HG03558 (cell line): ENCODE measurements at regions not wholly inside any gene's neighbourhood (a gene's known extent, or its start where the extent isn't known, plus 50 kb on each side); places are given as distances from the start of the nearest gene placed in this dataset.
A peak's percentile ranks its signal among the peaks of the same experiment; 100 is the strongest.

Experiments used
- ATAC-seq: cut with Tn5 transposase; IDR thresholded peaks from one replicate; pipeline ENCODE4 v1.9.1; 2021; ENCODE audit warnings: moderate number of reproducible peaks; ENCODE audit not compliant: unreplicated experiment; ENCODE audit errors: extremely low read depth

DNA sequence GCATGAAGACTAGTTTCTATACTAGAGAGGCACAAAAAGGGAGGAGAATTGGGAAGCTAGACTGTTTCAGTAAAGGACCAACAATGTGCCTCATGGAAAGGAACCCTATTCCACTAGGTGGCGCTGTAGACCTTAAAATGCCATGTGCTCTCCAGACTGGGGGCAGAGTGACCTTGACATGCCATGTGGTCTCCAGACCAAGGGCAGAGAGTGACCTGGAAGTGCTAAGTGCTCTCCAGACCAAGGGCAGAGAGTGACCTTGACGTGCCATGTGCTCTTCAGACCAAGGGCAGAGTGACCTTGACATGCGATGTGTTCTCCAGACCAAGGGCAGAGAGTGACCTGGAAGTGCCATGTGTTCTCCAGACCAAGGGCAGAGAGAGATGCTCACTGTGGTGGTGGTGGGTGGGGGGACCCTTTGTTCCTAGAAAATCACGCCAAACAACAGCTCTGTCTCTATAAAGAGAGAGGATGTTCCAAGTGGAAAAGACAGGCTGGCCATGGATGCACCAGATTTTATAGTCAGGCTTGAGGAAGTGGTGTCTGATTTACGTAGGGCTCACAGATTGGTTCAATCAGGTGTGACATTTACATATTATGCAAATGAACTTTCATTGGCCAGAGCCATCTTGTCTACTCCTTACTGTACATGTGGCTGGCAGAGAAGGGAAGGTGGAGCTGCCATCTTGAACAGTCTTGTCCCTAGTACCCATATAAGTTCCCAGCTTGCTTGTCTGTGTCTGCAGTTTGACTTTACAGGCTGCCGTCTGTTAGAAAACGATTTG lies 344.0 kb upstream of the DDX18 start:
- peak; percentile 46 for ATAC-seq

DNA sequence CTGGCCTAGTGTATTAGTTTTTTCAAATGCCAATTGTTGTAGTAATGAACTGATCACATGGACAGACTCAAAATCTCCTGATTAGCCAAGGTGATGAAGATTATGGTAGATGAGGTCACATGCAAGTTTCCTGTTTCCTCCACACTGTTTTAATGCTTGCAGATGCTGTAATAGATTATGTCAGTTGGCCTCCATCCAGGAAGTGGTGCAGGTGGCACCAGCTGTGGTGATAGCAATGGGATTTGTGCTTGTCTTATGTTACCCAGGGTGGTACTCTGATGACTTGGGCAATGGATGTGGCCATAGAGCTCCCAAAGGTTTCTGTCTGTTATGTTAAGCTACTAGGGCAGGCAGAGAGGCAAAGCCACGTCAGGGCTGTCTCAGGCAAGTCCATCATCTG lies 332.9 kb upstream of the DDX18 start:
- ATAC-seq: no peak

DNA sequence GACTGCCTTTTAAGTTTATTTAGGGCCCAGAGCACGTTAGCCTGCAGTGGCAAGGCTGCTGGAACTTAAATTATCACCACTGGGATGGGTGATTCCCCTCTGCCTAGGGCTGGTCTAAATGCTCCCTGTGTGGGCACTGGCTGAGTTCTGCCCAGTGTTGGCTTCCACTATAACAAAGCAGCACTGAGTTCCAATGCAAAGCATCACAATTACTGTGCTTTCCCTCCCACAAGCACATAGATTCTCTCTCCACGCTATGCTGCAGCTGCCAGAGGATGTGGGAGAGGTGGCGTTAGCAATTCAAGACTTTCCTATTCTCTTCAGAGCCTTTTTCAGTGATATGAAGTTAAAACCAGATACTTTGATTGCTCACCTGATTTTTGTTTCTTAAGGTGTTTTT lies 328.9 kb upstream of the DDX18 start:
- ATAC-seq: no peak

DNA sequence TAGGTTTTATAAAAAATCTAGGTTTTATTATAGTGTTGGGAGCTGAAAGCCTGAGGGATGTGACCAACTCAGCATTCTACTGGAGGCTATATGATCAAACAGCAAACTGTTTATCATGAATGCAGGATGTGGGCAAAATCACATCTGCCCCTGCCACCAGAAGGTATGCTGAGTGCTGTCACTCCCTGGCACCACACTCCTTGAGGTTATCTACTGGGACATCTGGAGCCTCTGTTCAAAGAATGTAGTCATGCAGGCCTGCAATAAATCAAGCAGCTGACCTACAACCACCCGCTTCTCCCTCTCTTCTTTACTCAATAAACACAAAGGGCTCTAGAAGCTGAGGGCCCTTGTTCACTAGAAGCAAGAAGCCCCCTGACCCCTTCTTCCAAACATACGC lies 328.4 kb upstream of the DDX18 start:
- no peak for ATAC-seq

DNA sequence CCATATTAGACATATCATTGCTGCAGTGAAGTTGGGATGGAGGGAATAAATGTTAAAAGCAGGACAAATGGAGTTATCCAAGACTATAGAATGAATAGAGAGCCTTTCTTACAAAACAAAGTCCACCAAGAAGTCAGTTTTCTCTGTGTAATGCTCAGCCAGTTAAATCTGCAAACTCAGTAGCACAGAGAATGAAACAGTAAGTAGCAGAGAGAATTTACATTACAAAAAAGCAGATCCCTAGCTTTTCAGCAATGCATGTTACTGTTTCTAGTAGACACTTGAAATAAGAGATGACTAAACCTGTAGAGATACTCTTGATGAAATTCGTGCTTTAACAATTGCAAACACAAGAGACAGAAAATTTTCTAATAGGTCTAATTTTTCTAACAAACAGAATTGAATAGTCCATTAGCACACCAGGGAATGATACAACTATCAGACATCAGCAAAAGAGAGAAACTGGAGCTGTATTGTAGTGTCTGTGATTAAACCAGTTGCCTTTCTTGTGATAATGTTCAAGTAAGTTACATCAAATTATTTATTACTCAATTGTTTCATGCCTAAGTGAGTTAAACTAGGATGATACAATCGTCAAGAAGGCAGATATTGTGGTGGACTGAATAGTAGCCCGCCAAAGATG lies 322.2 kb upstream of the DDX18 start:
- no peak for ATAC-seq

DNA sequence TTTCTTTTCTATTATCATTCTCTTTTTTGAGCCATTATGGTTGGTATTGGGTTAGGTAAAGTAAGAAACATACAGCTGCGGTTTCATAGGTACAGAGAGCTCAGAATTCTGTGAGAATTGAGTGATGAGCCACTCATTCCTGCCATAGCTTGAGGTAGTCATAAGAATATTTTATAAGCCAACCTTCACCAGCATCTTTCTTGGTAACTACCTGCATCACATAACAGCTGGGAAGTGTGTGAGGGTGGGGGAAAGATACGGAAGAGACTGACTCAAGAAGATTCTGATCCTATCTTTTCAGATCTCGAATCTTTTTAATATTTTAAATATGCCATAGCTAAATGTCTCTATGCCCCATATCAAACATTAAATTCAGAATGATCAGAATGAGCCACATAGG lies 313.8 kb upstream of the DDX18 start:
- no peak for ATAC-seq

DNA sequence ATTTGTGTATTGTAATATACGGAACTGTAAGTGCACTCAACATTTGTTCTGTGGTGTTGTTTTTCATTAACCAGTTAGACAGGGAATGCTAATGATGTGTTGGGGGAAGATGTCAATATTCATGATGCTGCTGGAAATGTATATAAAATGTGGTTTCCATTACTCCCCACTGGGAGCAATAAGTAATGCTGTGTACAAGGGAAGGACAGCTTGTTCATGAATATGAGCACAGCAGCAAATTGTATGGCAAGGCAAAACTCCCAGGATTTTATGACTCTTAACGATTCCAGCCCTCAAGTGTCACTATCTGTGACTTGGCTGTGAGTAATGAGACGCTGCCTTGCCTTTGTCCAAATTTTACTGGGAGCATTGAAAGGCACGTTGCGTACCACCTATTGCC lies 312.4 kb upstream of the DDX18 start:
- no peak for ATAC-seq

DNA sequence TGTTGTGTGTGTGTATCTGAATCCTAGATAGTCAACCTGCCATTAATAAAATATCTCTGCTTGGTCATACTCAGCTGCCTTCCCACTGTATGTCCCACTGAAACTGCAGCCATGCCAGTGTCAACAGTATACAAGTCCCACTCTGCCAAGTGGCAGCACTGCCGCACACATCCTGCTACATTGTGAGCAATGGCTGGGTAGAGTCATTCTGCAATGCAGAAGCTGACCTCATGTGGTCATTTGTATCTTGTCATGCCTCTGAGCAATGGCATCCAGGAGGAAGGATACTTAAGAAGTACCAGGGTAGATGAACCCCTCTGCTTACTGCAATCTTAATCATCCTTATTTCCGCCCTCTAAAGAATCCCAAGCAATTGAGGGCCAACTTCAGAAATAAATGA lies 302.2 kb upstream of the DDX18 start:
- no peak for ATAC-seq

DNA sequence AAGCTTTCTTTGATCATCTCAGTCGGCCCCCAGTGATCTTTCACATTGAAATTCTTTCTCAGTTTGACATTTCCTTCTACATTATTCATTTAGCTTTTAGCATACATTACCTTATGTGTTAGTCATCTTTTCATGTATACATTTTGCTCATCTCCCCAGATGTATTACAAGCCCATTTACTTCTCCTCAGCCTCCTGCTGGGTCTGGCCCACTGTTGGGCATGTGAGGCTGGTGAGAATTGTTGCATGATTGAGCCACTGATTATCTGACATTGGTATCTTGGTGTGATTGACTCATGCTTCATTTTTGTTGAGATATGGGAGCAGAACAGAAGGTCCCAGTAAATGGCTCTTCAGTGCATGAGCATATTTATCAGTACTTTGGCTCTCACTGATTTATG lies 300.1 kb upstream of the DDX18 start:
- ATAC-seq: no peak

DNA sequence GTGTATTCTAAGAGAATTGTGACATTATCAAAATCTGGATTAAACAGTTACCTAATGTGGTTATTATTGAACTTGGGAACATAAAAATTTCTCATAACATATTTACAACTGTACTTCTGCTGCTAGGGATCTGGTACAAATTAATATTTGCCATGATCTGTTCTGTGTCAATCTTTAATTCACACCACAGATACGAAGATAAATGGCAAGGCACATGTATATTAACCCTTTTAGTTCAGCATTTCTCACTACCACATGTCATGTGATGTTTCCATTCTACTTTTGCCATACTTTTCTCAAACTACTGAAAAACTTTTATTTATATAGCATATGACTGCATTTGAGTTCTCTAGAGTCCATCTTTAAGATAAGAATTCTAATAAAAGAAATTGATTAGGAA lies 295.3 kb upstream of the DDX18 start:
- ATAC-seq: no peak

DNA sequence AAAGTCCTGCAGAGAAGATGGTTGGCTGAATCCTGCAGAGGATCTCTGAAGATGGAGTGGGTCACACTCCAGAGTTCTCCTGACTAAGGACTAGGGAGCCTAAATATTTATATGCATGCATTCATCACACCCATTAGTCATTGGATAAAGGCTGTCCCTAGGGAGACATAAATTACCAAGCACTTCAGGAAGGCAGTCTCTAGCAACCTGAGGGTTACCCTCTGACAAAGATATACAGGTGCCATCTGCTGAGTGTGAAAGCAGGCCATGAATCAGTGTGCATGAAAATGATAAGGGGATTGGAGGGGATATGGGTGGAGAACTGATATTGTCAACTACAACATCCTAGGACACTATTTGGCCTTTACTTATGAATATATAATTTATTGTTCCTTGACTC lies 294.8 kb upstream of the DDX18 start:
- no peak for ATAC-seq

DNA sequence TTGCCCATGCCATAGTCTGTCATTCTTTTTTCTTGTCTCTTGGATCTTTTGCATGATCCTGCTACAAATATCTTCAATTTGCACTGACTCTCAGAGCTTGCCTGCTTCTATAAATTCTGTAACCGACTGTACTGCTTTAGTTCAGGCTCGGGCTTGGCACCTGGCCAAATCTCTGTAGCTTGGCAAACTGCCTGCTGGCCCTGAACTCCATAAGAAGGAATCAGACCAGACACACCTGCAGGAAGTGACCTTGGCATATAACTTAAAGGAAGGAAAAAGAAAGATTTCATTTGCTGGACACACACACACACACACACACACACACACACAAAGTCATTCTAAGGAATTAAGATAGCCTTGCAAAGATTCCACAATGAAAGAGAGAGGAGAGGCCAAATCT lies 291.2 kb upstream of the DDX18 start:
- no peak for ATAC-seq

DNA sequence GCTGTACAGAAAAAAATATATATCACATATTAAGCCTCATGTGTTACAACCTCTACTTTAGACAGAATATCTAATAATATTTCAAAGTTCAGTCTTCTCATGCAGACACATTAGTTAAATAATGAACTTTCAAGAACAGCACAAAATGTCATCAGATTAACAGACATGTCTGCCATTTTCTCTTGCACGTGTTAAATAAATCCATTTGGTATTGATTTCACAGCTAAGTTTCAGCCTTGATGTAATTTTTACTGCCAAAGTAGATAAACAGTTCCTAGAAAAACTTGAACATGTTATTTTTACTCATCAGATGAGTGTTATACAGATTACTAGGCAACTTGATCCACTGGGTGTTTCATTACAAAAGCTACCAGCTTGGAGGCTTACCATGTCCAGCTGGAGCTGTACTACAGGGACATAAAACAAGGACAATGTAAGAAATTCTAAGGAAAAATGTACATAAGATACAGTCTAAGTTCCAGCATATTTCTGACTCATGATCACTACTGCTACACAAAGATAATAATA lies 290.7 kb upstream of the DDX18 start:
- no peak for ATAC-seq

DNA sequence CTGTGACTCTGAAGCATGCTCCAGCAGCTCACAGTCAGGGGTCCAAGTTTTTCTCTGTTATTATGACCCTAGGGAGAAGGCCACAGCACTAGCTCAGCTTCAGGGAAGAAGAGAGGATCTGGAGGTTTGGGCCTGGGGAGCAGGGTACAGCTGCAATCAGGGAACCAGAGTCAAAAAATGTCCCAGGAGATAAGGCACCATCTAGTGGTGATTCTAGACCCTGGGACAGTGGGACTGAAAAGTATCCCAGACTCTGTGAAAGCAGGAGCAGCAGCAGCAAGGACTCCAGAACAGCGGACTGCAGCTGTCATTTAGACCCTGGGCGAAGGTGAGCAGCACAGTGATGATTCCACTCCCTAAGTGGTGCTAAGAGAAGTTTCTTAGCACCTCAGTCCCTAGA lies 278.4 kb upstream of the DDX18 start:
- ATAC-seq: no peak

DNA sequence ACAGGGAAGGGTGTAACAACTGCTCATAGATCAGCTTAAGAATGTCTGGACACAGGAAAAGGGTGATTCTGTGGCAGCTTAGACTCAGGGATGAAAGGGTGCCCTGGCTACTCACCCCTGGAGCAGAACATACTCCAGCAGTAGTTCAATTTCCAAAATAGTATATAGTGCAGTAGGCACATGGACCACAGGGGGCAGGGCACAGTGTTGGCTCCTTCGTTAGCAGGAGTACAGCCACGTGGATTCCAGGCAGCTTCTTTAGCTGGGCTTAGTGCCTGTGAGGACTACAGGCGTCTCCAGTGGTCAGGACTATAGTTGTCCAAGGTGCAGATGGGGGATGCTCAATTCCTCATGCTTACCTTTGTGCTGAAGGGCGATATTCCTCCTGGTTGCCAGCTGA lies 277.5 kb upstream of the DDX18 start:
- no peak for ATAC-seq

DNA sequence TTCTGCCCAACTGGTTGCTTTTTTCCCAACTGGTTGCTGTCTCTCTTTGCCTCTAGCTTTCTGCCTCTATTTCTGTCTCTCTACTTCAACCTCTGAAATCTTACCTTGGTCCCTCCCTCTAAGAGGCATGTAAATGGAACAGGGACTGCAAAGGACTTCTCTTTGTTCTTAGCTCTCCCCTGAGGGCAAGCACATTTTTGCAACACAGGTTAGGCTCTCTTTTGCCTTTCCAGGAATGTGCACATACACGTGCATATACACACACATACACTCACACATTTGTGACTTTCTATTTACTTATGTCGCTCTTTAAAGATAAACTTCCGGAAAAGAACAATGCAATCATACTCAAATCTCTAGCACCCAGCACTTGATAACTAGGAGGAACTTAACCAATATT lies 262.6 kb upstream of the DDX18 start:
- no peak for ATAC-seq

DNA sequence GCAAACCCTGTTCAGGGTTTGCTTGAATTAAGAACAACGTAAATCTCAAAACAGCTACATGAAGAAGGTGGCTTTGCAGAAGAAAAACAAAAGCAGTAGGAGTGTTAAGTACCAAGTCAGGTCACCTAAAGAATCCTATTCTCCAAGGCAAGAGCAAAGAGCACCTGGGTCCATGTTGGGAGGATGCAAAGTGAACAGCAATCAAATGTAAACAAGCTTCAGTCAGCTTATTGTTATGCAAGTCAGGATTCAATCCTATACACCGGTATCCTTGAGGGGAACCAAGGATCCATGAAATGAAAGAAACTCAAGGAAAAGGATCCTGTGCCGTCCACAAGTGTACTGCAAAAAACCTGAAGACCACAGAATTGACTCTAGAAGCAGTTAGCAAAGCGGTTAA lies 261.0 kb upstream of the DDX18 start:
- no peak for ATAC-seq

DNA sequence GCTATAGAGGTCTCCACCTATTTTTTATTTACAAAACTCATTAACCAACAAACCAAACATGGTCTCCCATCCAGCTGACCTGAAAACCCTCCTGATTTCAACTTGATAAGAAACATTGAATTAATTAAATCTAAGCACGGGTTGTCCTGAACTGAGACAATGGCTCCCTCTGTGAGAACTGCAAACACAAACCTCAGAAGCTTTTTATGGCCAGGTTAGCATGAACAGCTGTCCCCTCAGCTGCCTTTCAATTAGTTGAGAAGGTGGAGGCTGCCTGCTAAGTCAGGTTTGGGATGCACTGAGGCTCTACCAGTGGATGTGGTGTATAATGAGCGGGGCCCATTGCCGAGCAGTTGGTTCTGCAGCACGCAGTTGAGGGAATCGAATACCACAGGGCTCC lies 258.5 kb upstream of the DDX18 start:
- no peak for ATAC-seq

DNA sequence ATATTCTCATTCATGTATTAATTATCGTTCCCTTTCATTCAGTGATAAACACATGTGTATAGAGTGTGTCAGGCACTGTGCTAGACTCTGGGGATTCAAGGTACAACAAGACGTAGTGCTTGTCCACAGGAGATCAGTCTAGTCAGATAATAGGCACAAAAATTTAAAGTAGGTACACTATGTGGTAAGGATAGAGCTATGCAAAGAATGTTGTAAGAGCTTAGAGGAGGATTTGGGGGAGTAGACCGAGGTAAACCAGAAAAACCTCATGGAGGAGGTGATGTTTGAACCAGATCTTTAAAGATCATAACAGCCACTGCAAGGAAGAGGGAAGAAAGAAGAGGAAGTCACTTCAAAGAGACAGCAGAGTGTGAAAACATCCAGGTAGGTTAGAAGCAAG lies 256.9 kb upstream of the DDX18 start:
- no peak for ATAC-seq

DNA sequence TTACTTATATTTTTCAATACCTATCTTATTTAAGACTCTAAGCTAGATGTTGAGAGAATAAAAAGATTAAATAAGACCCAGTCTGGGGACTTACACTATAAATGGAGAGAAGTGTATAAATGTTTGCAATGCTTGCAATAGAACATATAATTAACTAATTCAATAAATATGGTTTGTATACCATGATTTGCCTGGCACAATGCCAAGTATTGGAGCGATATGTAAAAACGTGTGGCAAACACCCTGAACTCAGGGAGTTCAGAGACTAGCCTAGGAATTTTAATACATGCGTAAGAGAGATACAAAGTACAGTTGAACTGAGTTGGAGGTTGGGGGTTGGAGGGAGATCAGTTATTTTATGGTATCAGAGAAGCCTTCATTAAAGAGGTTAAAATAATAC lies 251.8 kb upstream of the DDX18 start:
- ATAC-seq: no peak

DNA sequence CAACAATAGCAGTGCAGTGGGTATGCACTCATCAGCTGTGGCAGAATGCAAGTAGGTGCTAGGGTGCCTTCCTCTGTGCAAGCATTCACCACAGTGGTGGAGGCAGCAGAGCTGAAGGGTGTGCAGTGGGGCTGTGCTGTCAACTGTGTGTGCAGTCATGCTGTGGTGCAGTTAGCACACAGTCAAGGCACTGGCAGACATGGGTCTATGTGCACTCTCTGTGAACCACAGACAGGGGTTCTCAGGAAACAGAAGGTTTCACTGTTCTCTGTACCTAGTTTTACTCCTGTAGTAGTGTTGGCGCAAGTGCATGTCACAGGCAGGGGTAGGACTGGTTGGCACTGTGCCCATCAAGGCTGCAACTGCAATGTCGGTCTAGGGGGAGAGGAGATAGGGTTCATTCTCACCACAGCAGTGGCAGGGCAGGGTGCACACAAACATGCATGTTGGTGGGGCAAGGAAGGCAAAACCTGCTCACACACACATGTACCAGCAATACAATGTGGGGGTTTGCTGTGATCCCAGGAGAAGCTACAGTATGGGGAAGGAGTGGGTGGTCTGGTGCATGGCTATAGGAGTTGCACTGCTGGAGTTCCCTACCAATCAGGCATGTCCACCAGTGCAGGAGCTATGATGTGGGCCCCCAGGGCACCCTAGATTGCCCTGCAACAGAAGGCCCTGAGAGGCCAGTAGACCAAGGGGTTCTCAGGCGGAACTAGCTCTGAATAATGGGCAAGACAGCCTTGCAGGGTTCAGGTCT lies 242.7 kb upstream of the DDX18 start:
- ATAC-seq: no peak
